ENCODE measurements at regions not wholly inside any gene's neighbourhood (a gene's known extent, or its start where the extent isn't known, plus 50 kb on each side); places are given as distances from the start of the nearest gene placed in this dataset.

DNA sequence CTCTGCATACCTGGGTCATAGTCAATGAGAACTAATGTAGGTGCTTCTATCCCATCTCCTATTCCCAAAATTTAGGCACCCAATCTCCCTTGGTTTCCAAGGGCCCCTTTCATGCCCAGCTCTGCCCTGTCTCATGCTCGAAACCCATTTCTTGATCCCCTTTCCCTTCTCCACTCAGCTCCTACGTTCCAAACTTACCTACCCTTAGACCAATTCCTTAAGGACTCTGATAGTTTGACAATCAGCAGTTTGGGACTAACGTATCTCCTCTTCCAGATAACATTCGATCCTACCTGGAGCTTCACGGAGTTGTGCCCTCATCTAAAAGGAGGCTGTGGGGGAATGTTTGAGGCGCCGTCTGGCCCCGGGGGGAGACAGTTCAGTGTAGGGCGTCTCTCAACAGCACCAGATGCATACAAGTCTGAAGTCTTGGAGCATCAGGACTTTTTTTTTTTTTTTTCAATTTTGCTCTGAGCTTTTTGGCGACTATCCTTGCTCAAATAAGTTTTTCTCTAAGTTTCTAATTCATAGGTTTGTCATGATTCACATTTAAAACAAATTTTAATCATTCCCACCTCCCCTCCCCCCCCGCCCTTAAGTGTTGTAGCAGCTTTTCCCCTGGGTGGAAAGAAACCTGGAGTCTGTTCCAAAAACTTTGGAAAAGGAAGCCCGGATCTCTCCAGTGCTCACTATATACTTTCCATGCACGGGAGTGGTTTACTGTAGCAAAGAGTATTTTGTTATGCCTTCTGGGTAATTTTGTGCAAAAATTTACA lies 141.2 kb upstream of the LGALSL start:
- H3K27ac ChIP-seq = no peak overlapping the region
- no peaks in the 10 kb centered on the region for H3K36me3 ChIP-seq
- no peak for TF ChIP-seq CTCF (IDR thresholded peaks at IDR 0.05; ENCODE audit: low read depth, low read length)
- peaks cover 10% of the 10 kb centered on the region for H3K4me1 ChIP-seq (ENCODE audit: low read depth)
- H3K27me3 ChIP-seq = no peaks in the 10 kb centered on the region
- H3K4me3 ChIP-seq = no peak overlapping the region
- DNase-seq (ENCODE audit: low read depth in 1 of 2, low spot score in 1 of 2) = peak in 1 of 2 donors; percentile 10
- H3K9me3 ChIP-seq (ENCODE audit: low read depth) = no peaks in the 10 kb centered on the region

GRCh38 chr2:64313398-64313723 lies 140.6 kb upstream of the LGALSL start:
- no peak for TF ChIP-seq CTCF (IDR thresholded peaks at IDR 0.05; ENCODE audit: low read depth, low read length)
- no peaks in the 10 kb centered on the region for H3K27me3 ChIP-seq
- H3K4me1 ChIP-seq (ENCODE audit: low read depth) = peaks cover 10% of the 10 kb centered on the region
- H3K9me3 ChIP-seq (ENCODE audit: low read depth) = no peaks in the 10 kb centered on the region
- no peak overlapping the region for H3K27ac ChIP-seq
- DNase-seq (ENCODE audit: low read depth in 1 of 2, low spot score in 1 of 2) = peak in 1 of 2 donors; percentile 49
- H3K36me3 ChIP-seq = no peaks in the 10 kb centered on the region
- no peak overlapping the region for H3K4me3 ChIP-seq

DNA sequence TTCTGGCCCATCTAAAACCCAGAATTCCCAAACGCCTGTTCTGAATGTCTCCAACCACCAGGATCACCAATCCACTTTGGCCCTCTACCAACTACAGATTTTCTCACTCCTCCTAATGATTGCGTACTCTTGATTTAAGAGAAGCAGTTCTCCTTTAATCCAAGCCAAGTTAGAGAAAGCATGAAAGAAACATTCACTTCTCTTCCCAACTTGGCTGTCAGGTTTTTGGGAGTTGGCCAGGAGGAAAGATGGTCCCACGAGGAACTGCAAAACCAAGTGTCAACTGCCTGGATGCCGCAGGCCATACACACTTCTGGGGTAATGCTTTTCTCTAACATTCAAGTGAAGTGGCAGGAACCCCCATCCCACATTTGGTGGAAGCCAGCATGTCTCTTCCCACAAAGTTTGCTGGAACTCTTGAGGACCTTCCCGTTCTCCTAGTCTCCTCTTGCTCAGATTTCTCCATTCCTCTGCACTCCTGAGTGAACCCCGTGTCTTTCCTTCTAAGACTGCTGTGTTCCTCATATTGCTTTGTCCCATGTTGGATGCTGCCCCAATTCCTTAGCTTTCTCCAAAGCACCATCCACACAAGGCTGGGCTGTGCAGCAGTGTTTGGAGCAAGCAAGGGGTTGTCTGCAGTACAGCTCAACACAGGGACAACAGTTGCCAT lies 138.5 kb upstream of the LGALSL start:
- H3K9me3 ChIP-seq (ENCODE audit: low read depth) = no peaks in the 10 kb centered on the region
- H3K27ac ChIP-seq = no peak overlapping the region
- no peaks in the 10 kb centered on the region for H3K27me3 ChIP-seq
- no peaks in the 10 kb centered on the region for H3K36me3 ChIP-seq
- no peak for TF ChIP-seq CTCF (IDR thresholded peaks at IDR 0.05; ENCODE audit: low read depth, low read length)
- no peak overlapping the region for H3K4me3 ChIP-seq
- H3K4me1 ChIP-seq (ENCODE audit: low read depth) = peaks cover 10% of the 10 kb centered on the region
- peak in 1 of 2 donors; percentile 9 for DNase-seq (ENCODE audit: low read depth in 1 of 2, low spot score in 1 of 2)

DNA sequence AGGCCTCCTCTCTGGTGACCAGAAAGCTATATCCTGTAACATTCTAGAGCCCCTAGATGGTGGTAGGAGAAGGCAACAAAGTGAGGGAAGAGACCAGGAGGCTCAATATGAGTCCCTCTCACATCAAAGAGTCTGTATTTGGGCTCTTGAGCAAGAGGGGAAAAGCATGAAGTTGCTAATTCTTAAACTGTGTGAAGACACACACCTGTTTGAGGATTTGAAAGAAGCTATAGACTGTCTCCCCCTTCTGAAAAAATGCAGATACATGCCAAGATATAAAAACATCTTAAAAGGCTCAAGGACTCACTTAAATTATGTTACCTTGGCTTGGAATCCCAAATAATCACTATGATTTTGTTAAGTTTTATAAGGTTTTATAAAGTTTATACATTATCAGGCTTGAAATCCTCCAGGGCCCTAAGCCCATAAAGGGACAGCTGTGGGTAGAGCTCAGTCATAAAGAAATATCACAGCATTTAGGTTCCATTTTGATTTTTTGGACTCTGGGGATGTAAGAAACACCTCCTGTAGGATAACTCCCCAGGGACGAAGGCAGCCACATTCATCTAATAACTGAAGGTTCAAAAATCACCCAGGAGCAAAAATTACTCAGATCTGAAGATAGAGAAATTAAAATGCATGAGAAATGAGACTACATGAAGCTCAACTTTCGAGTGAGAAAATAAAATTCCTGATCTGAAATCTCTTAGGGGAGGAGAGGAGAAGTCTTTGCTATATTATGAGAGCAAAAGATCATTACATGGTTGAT lies 136.1 kb upstream of the LGALSL start:
- no peak for TF ChIP-seq CTCF (IDR thresholded peaks at IDR 0.05; ENCODE audit: low read depth, low read length)
- no peak overlapping the region for H3K4me3 ChIP-seq
- no peaks in the 10 kb centered on the region for H3K27me3 ChIP-seq
- DNase-seq (ENCODE audit: low read depth in 1 of 2, low spot score in 1 of 2) = no peak
- no peak overlapping the region for H3K27ac ChIP-seq
- H3K9me3 ChIP-seq (ENCODE audit: low read depth) = no peaks in the 10 kb centered on the region
- H3K36me3 ChIP-seq = no peaks in the 10 kb centered on the region
- H3K4me1 ChIP-seq (ENCODE audit: low read depth) = no peaks in the 10 kb centered on the region

- no peaks in the 10 kb centered on the region for H3K36me3 ChIP-seq
- TF ChIP-seq CTCF (IDR thresholded peaks at IDR 0.05; ENCODE audit: low read depth, low read length) = no peak
- no peak overlapping the region for H3K27ac ChIP-seq
- no peak overlapping the region for H3K4me3 ChIP-seq
- H3K4me1 ChIP-seq (ENCODE audit: low read depth) = no peaks in the 10 kb centered on the region
- no peak for DNase-seq (ENCODE audit: low read depth in 1 of 2, low spot score in 1 of 2)
- no peaks in the 10 kb centered on the region for H3K9me3 ChIP-seq (ENCODE audit: low read depth)
- H3K27me3 ChIP-seq = no peaks in the 10 kb centered on the region
These were observed 135.6 kb upstream of the LGALSL start for GRCh38 chr2:64318476-64318748.
